ENCODE measurements at regions not wholly inside any gene's neighbourhood (a gene's known extent, or its start where the extent isn't known, plus 50 kb on each side); places are given as distances from the start of the nearest gene placed in this dataset.
"Not testable (repeated sequence)": the region's sequence is repeated elsewhere in the genome, so short reads cannot be mapped to it uniquely, and the experiment has no call there.

- DNase-seq (ENCODE audit: low spot score): no peak
These were observed 63.7 kb upstream of the SYT4 start for GRCh38 chr18:43341014-43341413.

GRCh38 chr18:43350176-43350575 lies 72.9 kb upstream of the SYT4 start:
- peak; percentile 14 for DNase-seq (ENCODE audit: low spot score)

- no peak for DNase-seq (ENCODE audit: low spot score)
These were observed 87.2 kb upstream of the SYT4 start for GRCh38 chr18:43364535-43364934.

GRCh38 chr18:43367895-43368294 lies 90.6 kb upstream of the SYT4 start:
- DNase-seq (ENCODE audit: low spot score): no peak

GRCh38 chr18:43369311-43369710 lies 92.0 kb upstream of the SYT4 start:
- DNase-seq (ENCODE audit: low spot score): not testable (repeated sequence)

GRCh38 chr18:43372773-43373172 lies 95.5 kb upstream of the SYT4 start:
- DNase-seq (ENCODE audit: low spot score): no peak

- DNase-seq (ENCODE audit: low spot score): no peak
These were observed 102.9 kb upstream of the SYT4 start for GRCh38 chr18:43380104-43380672.

GRCh38 chr18:43382641-43383403 lies 105.5 kb upstream of the SYT4 start:
- DNase-seq (ENCODE audit: low spot score): no peak

GRCh38 chr18:43389163-43389562 lies 111.9 kb upstream of the SYT4 start:
- DNase-seq (ENCODE audit: low spot score): peak; percentile 6

GRCh38 chr18:43392168-43392567 lies 114.9 kb upstream of the SYT4 start:
- DNase-seq (ENCODE audit: low spot score): no peak

- DNase-seq (ENCODE audit: low spot score): peak; percentile 13
These were observed 115.9 kb upstream of the SYT4 start for GRCh38 chr18:43393174-43393573.

GRCh38 chr18:43396266-43396665 lies 119.0 kb upstream of the SYT4 start:
- peak; percentile 60 for DNase-seq (ENCODE audit: low spot score)

GRCh38 chr18:43398601-43399000 lies 121.3 kb upstream of the SYT4 start:
- DNase-seq (ENCODE audit: low spot score): no peak

GRCh38 chr18:43405097-43405496 lies 127.8 kb upstream of the SYT4 start:
- DNase-seq (ENCODE audit: low spot score): no peak

- DNase-seq (ENCODE audit: low spot score): no peak
These were observed 136.7 kb upstream of the SYT4 start for GRCh38 chr18:43414006-43414405.

GRCh38 chr18:43420091-43420490 lies 142.8 kb upstream of the SYT4 start:
- no peak for DNase-seq (ENCODE audit: low spot score)

GRCh38 chr18:43420950-43421349 lies 143.7 kb upstream of the SYT4 start:
- no peak for DNase-seq (ENCODE audit: low spot score)

GRCh38 chr18:43422518-43422917 lies 145.2 kb upstream of the SYT4 start:
- DNase-seq (ENCODE audit: low spot score): peak; percentile 15

GRCh38 chr18:43435851-43436250 lies 158.6 kb upstream of the SYT4 start:
- DNase-seq (ENCODE audit: low spot score): no peak

- DNase-seq (ENCODE audit: low spot score): no peak
These were observed 164.8 kb upstream of the SYT4 start for GRCh38 chr18:43442131-43442530.

GRCh38 chr18:43442571-43442970 lies 165.3 kb upstream of the SYT4 start:
- peak; percentile 4 for DNase-seq (ENCODE audit: low spot score)

- no peak for DNase-seq (ENCODE audit: low spot score)
These were observed 188.2 kb upstream of the SYT4 start for GRCh38 chr18:43465483-43465882.

- no peak for DNase-seq (ENCODE audit: low spot score)
These were observed 194.6 kb upstream of the SYT4 start for GRCh38 chr18:43471873-43472272.

GRCh38 chr18:43481069-43481468 lies 203.8 kb upstream of the SYT4 start:
- no peak for DNase-seq (ENCODE audit: low spot score)

Data from pons (tissue), 1 donor.